Loucy (cell line): ENCODE measurements at regions not wholly inside any gene's neighbourhood (a gene's known extent, or its start where the extent isn't known, plus 50 kb on each side); places are given as distances from the start of the nearest gene placed in this dataset.

Experiments used
- EZH2phosphoT487 ChIP-seq: fragments of 200-600 bp; IDR thresholded peaks from 2 replicates; pipeline ENCODE4 v1.6.1; 2018; ENCODE audit warnings: antibody characterized with exemption, mild to moderate bottlenecking, moderate library complexity, borderline replicate concordance
- TF ChIP-seq, protein P1 (sequence below): fragments of 200-600 bp; sonication (generic); conservative IDR thresholded peaks from 2 replicates; pipeline ENCODE4 v1.5.1; 2014; ENCODE audit warnings: mild to moderate bottlenecking, antibody characterized with exemption, low read length

DNA sequence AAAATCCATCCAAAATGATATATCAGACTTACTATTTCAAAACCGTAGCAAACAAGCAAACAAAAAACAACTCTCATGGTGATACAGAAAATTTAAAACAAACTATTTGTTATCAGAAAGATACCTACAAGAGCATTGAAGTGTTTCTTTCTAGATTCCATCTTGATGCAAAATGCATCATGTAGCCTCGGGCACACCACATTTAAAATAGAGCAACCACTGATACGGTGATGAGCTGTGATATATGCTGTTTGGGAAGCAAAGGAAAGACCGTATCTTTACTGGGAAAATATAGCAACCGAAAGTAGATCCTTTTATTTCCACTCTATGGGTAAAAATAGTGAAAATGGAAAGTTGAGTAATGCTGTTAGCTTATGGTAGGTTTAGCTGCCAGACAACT lies 892.0 kb downstream of the GATA3 start:
- TF ChIP-seq, protein P1, sequence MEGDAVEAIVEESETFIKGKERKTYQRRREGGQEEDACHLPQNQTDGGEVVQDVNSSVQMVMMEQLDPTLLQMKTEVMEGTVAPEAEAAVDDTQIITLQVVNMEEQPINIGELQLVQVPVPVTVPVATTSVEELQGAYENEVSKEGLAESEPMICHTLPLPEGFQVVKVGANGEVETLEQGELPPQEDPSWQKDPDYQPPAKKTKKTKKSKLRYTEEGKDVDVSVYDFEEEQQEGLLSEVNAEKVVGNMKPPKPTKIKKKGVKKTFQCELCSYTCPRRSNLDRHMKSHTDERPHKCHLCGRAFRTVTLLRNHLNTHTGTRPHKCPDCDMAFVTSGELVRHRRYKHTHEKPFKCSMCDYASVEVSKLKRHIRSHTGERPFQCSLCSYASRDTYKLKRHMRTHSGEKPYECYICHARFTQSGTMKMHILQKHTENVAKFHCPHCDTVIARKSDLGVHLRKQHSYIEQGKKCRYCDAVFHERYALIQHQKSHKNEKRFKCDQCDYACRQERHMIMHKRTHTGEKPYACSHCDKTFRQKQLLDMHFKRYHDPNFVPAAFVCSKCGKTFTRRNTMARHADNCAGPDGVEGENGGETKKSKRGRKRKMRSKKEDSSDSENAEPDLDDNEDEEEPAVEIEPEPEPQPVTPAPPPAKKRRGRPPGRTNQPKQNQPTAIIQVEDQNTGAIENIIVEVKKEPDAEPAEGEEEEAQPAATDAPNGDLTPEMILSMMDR, result no peak
- TF ChIP-seq EZH2phosphoT487, result no peak
